K562 (cell line): ENCODE measurements at regions not wholly inside any gene's neighbourhood (a gene's known extent, or its start where the extent isn't known, plus 50 kb on each side); places are given as distances from the start of the nearest gene placed in this dataset.

Experiments used
- ATAC-seq: fragments of 200-7000 bp; cut with Tn5 transposase; 3 replicates; pipeline ENCODE4 v1.9.1; 2020; ENCODE audit warnings: moderate library complexity
- BruUV-seq: library from RNA; stranded (reverse); fragments of 400-500 nt; replicated peaks from 2 replicates; lab custom pipeline; 2021; lab: Mats Ljungman, UMichigan
- CTCF ChIA-PET: fragments of 300-600 bp; formaldehyde crosslinking; extraction: SDS; loops from one replicate; lab custom pipeline; 2021; ENCODE audit warnings: low intra/inter-chr PET ratio; lab: Yijun Ruan, JAX
- POLR2A ChIA-PET: fragments of 300-600, 350-650 bp; sonication (Branson Sonifier 250); formaldehyde crosslinking; extraction: SDS; loops from one replicate; lab custom pipeline; 2021; ENCODE audit warnings: antibody characterized with exemption, inconsistent platforms; lab: Yijun Ruan, JAX
- DNase-seq, 4 experiments: peaks; one replicate each; pipeline versions ENCODE4 v3.0.0 to v3.0.0-alpha.2; 2011 to 2018; ENCODE audit warnings: low spot score in 3 of 4, mixed read lengths in 3 of 4; ENCODE audit errors: extremely low read depth in 1 of 4
- FAIRE-seq: peaks from 2 replicates; lab custom pipeline; 2011; peaks lifted over from hg19 to GRCh38; lab: Jason Lieb, UNC
- H2AFZ ChIP-seq: 2 replicates; pipeline ENCODE4 v1.6.0; 2011; ENCODE audit warnings: low read depth, low read length, control low read depth, inconsistent platforms
- H3K27ac ChIP-seq: fragments of 200-600 bp; 3 replicates; pipeline ENCODE4 v1.8.0; 2011; ENCODE audit warnings: low read depth, mild to moderate bottlenecking, control low read depth, inconsistent platforms, low read length, moderate library complexity, mixed read lengths; ENCODE audit errors: extremely low read depth
- H3K27me3 ChIP-seq, 2 experiments: fragments of 300-600 bp in 1 of 2; 2 replicates in 1 of 2; 3 replicates in 1 of 2; pipeline versions ENCODE4 v1.6.0 to v1.8.0; 2011; ENCODE audit warnings: inconsistent platforms in 2 of 2, low read length in 2 of 2, mild to moderate bottlenecking in 1 of 2, mixed read lengths in 1 of 2, moderate library complexity in 1 of 2; ENCODE audit not compliant: control insufficient read depth in 2 of 2, insufficient read depth in 2 of 2
- H3K36me3 ChIP-seq: fragments of 300-600 bp; 3 replicates; pipeline ENCODE4 v1.8.0; 2011; ENCODE audit warnings: mild to moderate bottlenecking, low read length, inconsistent platforms; ENCODE audit not compliant: control insufficient read depth, insufficient read depth
- H3K4me1 ChIP-seq, 2 experiments: fragments of 200-600 bp in 1 of 2; replicated peaks in 1 of 2; 2 replicates in 1 of 2; 3 replicates in 1 of 2; pipeline versions ENCODE4 v1.5.1 to v1.8.0; 2011; ENCODE audit warnings: inconsistent platforms in 2 of 2, low read length in 2 of 2, mild to moderate bottlenecking in 1 of 2, mixed read lengths in 1 of 2, moderate library complexity in 1 of 2; ENCODE audit not compliant: control insufficient read depth in 2 of 2, insufficient read depth in 2 of 2
- H3K4me2 ChIP-seq: 2 replicates; pipeline ENCODE4 v1.6.1; 2011; ENCODE audit warnings: low read length, control low read depth, inconsistent platforms, mixed read lengths; ENCODE audit not compliant: insufficient read depth
- H3K4me3 ChIP-seq: fragments of 200-600 bp; sonication (generic), shearing (Covaris generic); 2 replicates; pipeline ENCODE4 v1.5.1; 2016; ENCODE audit warnings: control low read depth, inconsistent platforms
- H3K79me2 ChIP-seq: fragments of 200-600 bp; 3 replicates; pipeline ENCODE4 v1.8.0; 2011; ENCODE audit warnings: low read length, inconsistent platforms; ENCODE audit not compliant: control insufficient read depth, insufficient read depth
- H3K9ac ChIP-seq, 2 experiments: 2 replicates each; pipeline versions ENCODE4 v1.6.0 to v1.6.1; 2011; ENCODE audit warnings: low read depth in 2 of 2, low read length in 2 of 2, control low read depth in 1 of 2, inconsistent platforms in 1 of 2, mild to moderate bottlenecking in 1 of 2, mixed read lengths in 1 of 2; ENCODE audit not compliant: insufficient read depth in 1 of 2
- H3K9me1 ChIP-seq: one replicate; pipeline ENCODE4 v1.6.0; 2011; ENCODE audit warnings: inconsistent platforms, mild to moderate bottlenecking, low read length, moderate library complexity; ENCODE audit not compliant: control insufficient read depth, insufficient read depth
- H3K9me3 ChIP-seq: replicated peaks from 2 replicates; pipeline ENCODE4 v1.5.1; 2011; ENCODE audit warnings: low read depth, low read length, inconsistent platforms; ENCODE audit not compliant: control insufficient read depth, insufficient read depth
- H4K20me1 ChIP-seq: replicated peaks from 2 replicates; pipeline ENCODE4 v1.6.1; 2011; ENCODE audit warnings: low read length, inconsistent platforms, mixed read lengths; ENCODE audit not compliant: control insufficient read depth, insufficient read depth
- BRCA1 ChIP-seq, 2 experiments: fragments of 450-650 bp in 1 of 2; sonication (generic) in 1 of 2; formaldehyde crosslinking in 1 of 2; IDR thresholded peaks; 2 replicates each; pipeline versions ENCODE4 v1.5.0 to v1.6.1; 2017 to 2020; ENCODE audit warnings: mild to moderate bottlenecking in 1 of 2, missing genetic modification reagents in 1 of 2
- CAMTA2 ChIP-seq: fragments of 250-450 bp; sonication (Bioruptor Pico); conservative IDR thresholded peaks from 2 replicates; pipeline ENCODE4 v1.5.1; 2022
- RBM15 ChIP-seq: fragments of 200-400 bp; formaldehyde crosslinking; IDR thresholded peaks from 2 replicates; pipeline ENCODE4 v1.6.1; 2018; ENCODE audit warnings: mild to moderate bottlenecking, low read length, moderate library complexity; ENCODE audit not compliant: insufficient read depth
- ZKSCAN8 ChIP-seq: fragments of 200-800 bp; sonication (Bioruptor generic); IDR thresholded peaks from 2 replicates; pipeline ENCODE4 v1.6.1; 2016; ENCODE audit warnings: missing genetic modification characterization, missing compliant biosample characterization
- ZNF239 ChIP-seq: fragments of 250-450 bp; sonication (Bioruptor Pico); IDR thresholded peaks from 2 replicates; pipeline ENCODE4 v1.4.0; 2020; ENCODE audit warnings: mild to moderate bottlenecking
- ZNF445 ChIP-seq: fragments of 250-450 bp; sonication (Bioruptor Pico); IDR thresholded peaks from 2 replicates; pipeline ENCODE4 v1.4.0; 2020; ENCODE audit warnings: low read depth, mild to moderate bottlenecking, moderate library complexity
- WGBS: fragments of 100-300 bp; shearing (Covaris generic); methylation state at CpG from one replicate; pipeline ENCODE4 v1.1.6; 2016; ENCODE audit warnings: low coverage, mixed read lengths; ENCODE audit not compliant: insufficient coverage; ENCODE audit errors: missing lambda C conversion rate; 5-methylcytosine and 5-hydroxymethylcytosine counted together
- in situ Hi-C: fragments of 300-500 bp; cut with MboI; formaldehyde crosslinking; loops from 4 replicates; pipeline ENCODE4 v1.15.0; 2018; ENCODE audit warnings: inconsistent platforms, mixed read lengths
- intact Hi-C: fragments of 100-400 bp; cut with micrococcal nuclease; formaldehyde crosslinking; loops from 2 replicates; pipeline ENCODE4 v1.14.2; 2022
- TF ChIP-seq, protein P1 (sequence below), 2 experiments: fragments of 450-650 bp; formaldehyde crosslinking in 1 of 2; IDR thresholded peaks; 2 replicates each; pipeline versions ENCODE4 v1.4.0 to v1.6.1; 2014 to 2020; ENCODE audit warnings: mild to moderate bottlenecking in 2 of 2, borderline replicate concordance in 1 of 2, low read depth in 1 of 2
- TF ChIP-seq, protein P2 (sequence below): fragments of 250-450 bp; sonication (Bioruptor Pico); IDR thresholded peaks from 2 replicates; pipeline ENCODE4 v1.4.0; 2020; ENCODE audit warnings: mild to moderate bottlenecking, moderate library complexity, borderline replicate concordance
- TF ChIP-seq, protein P3 (sequence below): sonication (generic); formaldehyde crosslinking; IDR thresholded peaks from 2 replicates; pipeline ENCODE4 v1.8.0; 2022; ENCODE audit warnings: missing genetic modification reagents, mild to moderate bottlenecking, borderline replicate concordance

DNA sequence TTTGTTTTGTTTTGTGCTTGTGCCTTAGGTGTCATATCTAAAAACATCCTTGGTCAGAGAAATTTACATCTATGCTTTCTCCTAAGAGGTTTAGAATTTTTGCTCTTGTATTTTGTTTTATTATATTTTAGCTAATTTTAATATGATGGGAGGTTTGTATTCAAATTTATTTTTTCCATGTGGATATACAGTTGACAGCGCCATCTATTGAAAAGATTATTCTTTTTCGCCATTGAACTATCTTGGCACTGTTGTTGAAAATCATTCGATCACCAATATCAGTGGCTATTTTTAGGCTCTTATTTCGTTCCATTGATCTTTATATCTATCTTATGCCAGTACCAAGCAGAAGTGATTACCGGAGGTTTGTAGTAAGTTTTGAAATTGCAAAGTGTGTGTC is 510.3 kb downstream of the BRD1 start (continued):
- TF ChIP-seq, protein P1, sequence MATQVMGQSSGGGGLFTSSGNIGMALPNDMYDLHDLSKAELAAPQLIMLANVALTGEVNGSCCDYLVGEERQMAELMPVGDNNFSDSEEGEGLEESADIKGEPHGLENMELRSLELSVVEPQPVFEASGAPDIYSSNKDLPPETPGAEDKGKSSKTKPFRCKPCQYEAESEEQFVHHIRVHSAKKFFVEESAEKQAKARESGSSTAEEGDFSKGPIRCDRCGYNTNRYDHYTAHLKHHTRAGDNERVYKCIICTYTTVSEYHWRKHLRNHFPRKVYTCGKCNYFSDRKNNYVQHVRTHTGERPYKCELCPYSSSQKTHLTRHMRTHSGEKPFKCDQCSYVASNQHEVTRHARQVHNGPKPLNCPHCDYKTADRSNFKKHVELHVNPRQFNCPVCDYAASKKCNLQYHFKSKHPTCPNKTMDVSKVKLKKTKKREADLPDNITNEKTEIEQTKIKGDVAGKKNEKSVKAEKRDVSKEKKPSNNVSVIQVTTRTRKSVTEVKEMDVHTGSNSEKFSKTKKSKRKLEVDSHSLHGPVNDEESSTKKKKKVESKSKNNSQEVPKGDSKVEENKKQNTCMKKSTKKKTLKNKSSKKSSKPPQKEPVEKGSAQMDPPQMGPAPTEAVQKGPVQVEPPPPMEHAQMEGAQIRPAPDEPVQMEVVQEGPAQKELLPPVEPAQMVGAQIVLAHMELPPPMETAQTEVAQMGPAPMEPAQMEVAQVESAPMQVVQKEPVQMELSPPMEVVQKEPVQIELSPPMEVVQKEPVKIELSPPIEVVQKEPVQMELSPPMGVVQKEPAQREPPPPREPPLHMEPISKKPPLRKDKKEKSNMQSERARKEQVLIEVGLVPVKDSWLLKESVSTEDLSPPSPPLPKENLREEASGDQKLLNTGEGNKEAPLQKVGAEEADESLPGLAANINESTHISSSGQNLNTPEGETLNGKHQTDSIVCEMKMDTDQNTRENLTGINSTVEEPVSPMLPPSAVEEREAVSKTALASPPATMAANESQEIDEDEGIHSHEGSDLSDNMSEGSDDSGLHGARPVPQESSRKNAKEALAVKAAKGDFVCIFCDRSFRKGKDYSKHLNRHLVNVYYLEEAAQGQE (IDR thresholded peaks at IDR 0.05; ENCODE audit: borderline replicate concordance): no peak
- TF ChIP-seq, protein P1 (CRISPR knock-in tag; IDR thresholded peaks at IDR 0.05; ENCODE audit: low read depth): no peak
- TF ChIP-seq ZKSCAN8 (CRISPR knock-in tag): no peak

DNA sequence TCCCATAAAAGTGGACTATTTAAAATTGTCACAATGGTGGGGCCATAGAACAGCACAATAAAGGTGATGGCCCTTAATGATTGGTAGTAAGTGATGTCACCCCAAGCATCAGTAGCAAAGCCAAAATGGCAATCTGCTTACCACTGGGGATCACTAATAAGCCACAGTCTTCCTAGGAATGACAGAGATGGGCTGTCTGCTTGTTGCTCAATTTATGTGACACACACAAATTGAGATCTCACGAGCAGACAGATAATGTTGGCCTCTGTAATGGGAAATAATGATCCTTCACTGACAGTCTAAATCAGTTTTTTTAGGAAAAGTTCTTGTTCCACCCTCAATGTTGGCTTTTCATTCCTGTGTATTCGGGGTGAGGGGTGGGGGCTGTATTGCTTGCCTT is 515.1 kb downstream of the BRD1 start:
- Histone ChIP-seq H3K4me2 (no peak overlapping the region), H3K4me1 (no peaks in the 10 kb centered on the region), H3K4me3 (no peak overlapping the region), H3K9ac (no peak overlapping the region), H4K20me1 (no peaks in the 10 kb centered on the region), H3K79me2 (no peaks in the 10 kb centered on the region), H3K9me1 (no peaks in the 10 kb centered on the region), H3K27ac (no peak overlapping the region), H3K27me3 (peaks cover 0 to 13% of the 10 kb centered on the region in 2 experiments; a peak in 3 of 5 replicates), H2AFZ (no peak overlapping the region), H3K9me3 (no peaks in the 10 kb centered on the region), H3K36me3 (no peaks in the 10 kb centered on the region)
- ChIA-PET POLR2A (no interaction called here), CTCF (no interaction called here)
- intact Hi-C loops: no loop called here
- DNase-seq (no peak), ATAC-seq (no peak), FAIRE-seq (no peak)
- in situ Hi-C loops: loop anchor here (25.0 kb wide), 1 partner anchor 275 kb away; no protein-coding TSS in a partner anchor
- 4% methylated on average over 2 of the region's 2 CpGs for WGBS
- no TSS peak for BruUV-seq
- TF ChIP-seq BRCA1 (IDR thresholded peaks at IDR 0.05): no peak
- no peak for TF ChIP-seq BRCA1 (CRISPR knock-in tag; IDR thresholded peaks at IDR 0.05)
- TF ChIP-seq, protein P2, sequence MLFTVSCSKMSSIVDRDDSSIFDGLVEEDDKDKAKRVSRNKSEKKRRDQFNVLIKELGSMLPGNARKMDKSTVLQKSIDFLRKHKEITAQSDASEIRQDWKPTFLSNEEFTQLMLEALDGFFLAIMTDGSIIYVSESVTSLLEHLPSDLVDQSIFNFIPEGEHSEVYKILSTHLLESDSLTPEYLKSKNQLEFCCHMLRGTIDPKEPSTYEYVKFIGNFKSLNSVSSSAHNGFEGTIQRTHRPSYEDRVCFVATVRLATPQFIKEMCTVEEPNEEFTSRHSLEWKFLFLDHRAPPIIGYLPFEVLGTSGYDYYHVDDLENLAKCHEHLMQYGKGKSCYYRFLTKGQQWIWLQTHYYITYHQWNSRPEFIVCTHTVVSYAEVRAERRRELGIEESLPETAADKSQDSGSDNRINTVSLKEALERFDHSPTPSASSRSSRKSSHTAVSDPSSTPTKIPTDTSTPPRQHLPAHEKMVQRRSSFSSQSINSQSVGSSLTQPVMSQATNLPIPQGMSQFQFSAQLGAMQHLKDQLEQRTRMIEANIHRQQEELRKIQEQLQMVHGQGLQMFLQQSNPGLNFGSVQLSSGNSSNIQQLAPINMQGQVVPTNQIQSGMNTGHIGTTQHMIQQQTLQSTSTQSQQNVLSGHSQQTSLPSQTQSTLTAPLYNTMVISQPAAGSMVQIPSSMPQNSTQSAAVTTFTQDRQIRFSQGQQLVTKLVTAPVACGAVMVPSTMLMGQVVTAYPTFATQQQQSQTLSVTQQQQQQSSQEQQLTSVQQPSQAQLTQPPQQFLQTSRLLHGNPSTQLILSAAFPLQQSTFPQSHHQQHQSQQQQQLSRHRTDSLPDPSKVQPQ (CRISPR knock-in tag): no peak
- no peak for TF ChIP-seq ZNF445 (CRISPR knock-in tag)
- no peak for TF ChIP-seq ZNF239 (CRISPR knock-in tag)
- TF ChIP-seq, protein P3, sequence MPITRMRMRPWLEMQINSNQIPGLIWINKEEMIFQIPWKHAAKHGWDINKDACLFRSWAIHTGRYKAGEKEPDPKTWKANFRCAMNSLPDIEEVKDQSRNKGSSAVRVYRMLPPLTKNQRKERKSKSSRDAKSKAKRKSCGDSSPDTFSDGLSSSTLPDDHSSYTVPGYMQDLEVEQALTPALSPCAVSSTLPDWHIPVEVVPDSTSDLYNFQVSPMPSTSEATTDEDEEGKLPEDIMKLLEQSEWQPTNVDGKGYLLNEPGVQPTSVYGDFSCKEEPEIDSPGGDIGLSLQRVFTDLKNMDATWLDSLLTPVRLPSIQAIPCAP (CRISPR knock-in tag): no peak
- no peak for TF ChIP-seq CAMTA2 (CRISPR knock-in tag)
- no peak for TF ChIP-seq RBM15
